HG03558 (cell line): ENCODE measurements at regions not wholly inside any gene's neighbourhood (a gene's known extent, or its start where the extent isn't known, plus 50 kb on each side); places are given as distances from the start of the nearest gene placed in this dataset.

Experiments used
- ATAC-seq: cut with Tn5 transposase; IDR thresholded peaks from one replicate; pipeline ENCODE4 v1.9.1; 2021; ENCODE audit warnings: moderate number of reproducible peaks; ENCODE audit not compliant: unreplicated experiment; ENCODE audit errors: extremely low read depth

DNA sequence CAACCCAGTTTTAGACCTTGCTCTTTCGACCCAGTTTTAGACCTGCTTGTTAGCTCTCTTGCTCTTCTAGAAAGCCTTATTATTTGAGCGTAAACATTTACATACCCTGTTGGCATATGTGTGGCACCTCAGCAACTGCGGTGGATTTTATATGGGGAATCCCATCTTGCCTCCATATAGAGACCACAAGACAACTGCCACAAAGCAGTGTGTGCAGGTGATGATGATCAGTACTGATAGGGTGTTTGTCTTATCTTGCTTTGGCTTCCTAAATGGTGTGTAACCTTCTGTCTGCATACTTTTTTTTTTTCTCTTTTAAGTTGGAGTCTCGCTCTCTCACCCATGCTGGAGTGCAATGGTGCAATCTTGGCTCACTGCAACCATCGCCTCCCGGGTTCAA is 1270.8 kb downstream of the MRPL39 start:
- ATAC-seq: no peak

DNA sequence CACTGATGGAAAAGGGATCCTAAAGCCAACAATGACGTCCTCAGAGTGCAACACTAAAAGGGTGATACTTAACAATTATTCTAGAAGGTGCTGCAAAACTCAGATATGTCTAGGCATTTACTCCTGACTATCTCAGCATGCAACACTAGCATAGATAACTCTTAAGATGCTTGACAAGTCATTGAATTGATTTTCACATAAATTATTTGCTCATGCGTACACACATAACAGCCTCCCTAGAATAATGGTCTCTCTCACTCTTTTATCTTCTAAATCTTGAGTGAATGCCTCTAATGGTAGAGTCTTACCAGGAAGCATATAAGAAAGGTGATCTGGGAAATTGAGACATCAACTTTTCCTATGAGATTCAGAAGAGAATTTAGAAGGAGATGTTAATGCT is 1283.7 kb downstream of the MRPL39 start:
- ATAC-seq: no peak

DNA sequence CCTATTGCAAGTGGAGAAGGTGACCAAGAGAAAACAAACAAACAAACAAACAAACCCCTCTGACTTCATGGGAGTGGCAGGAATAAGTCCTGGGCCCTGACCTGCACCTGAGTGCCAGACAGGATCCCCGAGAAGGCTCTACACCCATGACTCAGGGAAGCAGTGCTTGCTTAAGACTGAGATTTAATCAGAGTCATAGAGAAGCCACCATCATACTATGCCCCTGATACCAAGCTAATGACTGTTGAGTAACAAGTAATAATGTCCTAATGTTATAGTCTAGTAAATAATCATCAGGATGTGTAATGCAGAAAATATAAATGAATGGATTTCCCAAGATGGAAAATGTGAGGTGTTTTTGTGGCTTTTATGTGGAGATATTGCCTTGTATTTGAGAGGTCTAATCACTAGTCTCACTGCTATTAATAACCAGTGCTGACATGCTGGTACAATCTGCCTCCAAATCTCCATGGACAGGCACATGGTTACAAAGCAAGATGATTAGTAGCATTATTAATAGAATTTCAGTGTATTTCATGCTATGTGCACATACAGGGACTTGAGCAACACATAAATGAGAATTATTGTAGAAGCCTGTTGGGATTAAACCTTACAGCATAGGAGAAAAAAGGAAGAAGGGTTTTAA is 1290.9 kb downstream of the MRPL39 start:
- no peak for ATAC-seq

DNA sequence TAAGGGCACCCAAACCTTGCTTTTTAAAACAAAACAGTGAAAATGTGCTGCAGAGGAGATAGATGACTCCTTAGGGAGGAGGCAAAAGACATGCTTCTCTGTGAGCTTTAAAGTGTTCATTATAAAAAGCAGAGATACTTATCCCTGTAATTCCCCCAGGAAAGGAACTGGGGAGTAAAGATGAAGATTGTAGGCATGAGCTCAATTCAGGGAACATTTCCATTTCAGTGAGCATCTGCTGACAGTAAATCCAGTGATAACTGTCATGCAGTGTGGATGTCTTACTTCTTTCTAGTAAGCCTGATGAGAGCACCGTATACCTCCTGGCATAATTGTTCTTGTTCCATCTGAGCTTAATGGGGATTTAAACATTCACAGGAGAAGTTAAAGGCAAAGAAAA is 1296.5 kb downstream of the MRPL39 start:
- no peak for ATAC-seq

DNA sequence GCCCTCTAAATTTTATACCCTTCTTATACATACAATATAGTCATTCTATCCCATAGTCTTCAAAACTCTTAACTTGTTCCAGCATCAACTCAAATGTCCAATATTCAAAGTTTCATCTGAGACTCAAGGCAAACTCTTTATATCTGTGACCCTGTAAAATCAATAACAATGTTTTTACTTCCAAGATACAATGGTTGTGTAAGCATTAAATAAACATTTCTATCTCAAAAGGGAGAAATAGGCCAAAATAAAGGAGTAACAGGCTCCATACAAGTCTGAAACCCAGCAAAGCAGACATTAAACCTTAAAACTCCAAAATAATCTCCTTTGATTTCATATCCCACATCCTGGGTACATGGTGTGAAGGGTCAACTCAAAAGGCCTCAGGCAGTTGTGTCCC is 1299.1 kb downstream of the MRPL39 start:
- ATAC-seq: no peak

DNA sequence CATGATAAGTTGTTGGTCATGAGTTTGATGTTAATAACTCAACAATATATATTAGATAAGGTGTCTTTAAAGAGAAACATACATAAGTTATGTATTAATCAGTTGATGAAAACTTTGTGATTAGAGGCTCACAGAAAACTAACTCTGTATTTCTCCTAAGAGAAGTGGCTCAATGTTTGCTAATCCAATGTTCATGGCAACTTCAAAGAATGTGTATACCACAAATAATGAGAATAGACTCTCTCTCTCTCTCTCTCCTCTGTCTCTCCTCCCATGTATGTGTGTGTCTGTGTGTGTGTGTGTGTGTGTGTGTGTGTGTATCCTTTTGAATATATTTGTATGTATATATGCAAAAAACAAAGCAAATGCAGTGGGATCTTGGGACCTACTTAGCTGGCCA is 1304.9 kb downstream of the MRPL39 start:
- ATAC-seq: no peak

DNA sequence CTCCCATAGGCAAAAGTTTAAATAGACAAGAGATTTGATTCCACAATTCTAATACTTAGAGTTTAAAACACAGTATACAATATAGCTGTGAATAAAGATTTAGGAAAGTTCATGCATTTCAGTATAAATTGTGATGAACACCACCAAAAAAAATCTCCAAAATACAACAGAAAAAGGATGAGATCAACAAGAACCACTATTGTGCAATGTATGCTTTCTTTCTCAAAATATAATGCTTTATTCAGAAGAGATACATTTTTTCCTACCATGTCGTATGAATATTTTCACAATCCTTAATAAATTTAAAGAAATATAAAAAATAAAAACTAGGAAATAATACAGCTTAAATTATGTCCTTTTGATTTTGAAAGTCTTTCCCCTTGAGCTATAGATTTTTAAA is 1309.2 kb downstream of the MRPL39 start:
- no peak for ATAC-seq

DNA sequence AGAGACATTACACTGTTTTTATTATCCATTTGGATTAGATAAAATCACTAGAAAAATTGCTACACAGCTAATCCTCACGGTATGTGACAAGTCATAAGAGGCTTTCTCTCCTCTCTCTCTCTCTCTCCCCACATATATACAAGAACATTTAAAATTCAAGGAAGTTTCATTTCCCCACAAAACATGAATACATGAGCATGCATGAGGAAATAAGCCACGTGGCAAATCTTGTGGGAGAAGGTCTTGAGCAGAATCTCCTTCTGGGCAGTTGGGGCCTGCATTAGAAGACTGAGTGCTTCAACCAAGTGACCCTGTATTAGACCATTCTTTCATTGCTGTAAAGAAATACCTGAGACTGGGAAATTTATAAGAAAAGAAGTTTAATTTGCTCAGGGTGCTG is 1313.1 kb downstream of the MRPL39 start:
- no peak for ATAC-seq

DNA sequence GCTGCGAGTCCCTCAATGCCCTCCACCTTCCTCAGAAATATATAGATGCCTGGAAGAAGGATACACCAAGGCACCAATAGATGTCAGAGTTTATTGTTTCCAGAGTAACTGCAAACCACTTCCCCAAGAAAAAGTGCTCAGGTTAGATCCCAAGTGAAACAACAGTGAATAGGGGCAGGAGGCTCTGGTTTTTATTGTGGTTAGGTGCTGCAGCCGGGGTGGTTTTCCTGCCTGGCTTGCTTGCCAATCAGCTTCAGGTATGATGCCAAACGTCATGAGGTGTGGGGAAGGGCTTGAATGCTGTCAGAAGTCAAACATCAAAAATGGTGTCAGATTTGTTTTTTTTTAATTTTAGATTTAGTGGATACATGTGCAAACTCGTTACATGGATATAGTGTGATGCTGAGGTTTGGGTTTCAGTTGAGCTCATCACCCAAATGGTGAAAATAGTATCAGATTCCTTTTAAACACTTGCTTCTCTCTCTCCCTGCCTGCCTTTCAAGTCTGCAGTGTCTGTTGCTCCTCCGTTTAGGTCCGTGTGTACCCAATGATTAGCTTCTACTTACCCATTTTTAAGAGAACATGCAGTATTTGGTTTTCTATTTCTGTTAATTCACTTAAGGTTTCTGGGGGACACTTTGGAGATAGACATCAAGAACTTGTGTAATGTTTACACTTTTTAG is 1317.0 kb downstream of the MRPL39 start:
- no peak for ATAC-seq

DNA sequence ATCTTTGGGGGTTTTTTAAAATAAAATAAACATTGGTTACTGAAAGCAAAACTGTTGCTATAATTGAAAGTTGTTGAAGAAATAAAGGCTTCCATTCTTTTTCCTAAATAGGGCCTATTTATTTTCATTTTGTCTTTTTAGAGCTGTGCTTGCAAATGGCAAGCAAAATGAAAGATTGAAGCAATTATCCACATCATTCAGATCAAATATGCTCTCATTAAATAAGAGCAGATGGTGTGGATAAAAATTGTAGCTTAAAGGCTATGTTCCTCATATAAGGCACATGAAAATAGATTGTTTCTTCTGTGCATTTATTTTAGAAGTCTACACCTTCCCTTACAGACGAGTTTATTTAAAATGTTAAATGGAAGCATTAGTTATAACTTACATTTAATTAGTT is 1317.7 kb downstream of the MRPL39 start:
- no peak for ATAC-seq

DNA sequence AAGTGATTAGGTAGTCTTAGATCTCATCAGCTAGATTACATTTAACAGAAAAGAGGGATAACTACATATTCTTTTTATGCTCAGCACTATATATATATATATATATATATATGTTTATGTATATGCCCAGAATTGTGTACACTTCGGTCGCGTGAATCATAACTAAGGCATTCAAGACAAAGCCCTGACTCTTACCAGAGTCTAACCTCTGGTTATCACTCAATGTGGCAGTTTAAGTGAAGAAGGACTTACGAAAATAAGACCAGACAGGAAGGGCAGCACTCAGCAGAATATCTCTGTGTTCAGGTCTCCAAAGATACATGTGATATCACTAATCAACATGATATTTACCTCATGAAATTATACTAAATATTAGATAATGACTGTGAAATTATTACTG is 1326.7 kb downstream of the MRPL39 start:
- no peak for ATAC-seq

DNA sequence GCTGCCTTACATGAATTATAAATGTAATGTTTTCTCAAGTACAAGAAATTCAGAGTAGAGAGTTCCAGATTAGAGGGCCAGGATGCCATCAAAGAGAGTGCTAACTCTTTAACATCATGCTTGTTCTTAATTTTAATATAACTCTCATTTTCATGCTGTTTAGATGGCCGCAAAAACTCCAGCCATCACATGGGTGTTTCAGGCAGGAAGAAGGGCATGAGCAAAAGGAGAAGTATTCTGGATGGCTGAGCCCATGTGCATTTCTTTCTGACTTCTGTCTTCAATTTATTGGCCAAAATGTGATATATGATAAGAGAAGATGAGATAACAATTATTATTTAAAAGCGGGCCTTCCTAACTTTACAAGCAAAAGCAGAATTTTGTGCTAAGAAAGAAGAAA is 1328.6 kb downstream of the MRPL39 start:
- ATAC-seq: no peak

DNA sequence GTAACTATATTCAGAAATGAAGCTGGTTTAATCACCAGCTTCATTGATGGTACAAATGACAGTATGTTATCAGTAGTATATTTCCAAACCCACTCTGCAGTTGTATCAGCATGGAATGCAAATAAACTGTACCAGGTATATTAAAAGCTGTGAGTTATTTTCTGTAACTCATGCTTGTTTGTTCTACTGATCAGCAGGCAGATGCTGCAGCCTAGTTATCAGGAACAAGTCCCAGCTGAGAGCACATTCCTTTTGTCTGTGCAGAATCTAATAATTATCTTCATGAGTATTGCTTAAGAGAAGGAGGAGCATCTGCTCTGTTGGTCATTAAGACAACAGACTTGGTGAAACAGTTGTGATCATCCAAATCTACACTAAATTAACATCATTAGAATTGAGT is 1331.1 kb downstream of the MRPL39 start:
- ATAC-seq: no peak

DNA sequence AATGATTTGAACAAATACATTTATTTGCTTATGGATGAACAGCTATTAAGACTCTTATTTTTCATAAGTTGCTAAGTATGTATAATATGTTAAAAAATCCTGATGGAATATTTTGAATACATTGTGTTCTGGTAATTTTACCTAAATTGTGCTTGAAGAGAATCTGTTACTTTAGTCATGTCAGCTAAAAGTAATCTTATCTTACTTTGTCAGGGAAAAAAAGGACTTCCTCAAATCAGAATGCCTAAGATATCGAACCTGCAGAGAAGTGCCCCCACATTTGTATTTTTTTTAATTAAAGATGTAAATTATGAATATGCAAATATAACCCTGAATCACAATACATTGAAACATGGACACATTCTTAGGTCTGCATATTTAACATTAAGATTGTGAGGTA is 1331.7 kb downstream of the MRPL39 start:
- no peak for ATAC-seq

DNA sequence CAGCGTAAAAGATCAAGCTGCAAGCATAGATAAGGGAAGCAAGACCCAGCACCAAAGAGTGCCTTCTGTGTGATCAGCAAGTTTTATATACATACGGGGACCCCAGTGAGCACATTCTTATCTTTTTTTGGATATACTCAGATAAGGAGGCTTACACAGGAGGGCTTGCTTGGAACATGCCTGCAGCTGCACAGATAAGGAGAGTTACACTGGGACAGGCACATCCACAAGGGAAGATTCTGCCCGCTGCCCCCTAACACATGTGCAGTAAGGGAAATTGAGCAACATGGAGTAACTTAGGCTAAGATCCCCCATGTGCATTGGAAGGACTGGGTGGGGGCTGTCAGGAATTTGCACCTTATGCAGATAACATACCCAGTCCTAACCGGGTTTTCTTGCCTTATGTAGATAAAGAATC is 1334.8 kb downstream of the MRPL39 start:
- no peak for ATAC-seq

DNA sequence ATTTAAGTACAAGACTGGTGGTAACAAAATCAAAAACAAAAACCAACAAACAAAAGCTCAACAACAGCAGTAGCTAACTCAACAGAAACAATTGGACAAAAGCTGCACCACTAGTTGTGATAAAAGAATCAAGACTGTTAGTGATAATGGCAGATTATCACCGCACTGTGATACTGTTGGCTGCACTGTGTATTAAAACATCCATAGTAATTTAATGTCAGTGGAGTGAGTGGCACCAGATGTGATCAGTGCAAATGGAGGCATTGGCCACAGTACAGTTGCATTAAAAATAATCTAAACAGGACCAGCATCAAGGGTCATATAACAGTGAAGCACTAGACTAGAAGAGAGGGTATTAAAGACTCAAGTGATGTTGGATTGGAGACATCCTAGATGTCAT is 1341.3 kb downstream of the MRPL39 start:
- no peak for ATAC-seq

DNA sequence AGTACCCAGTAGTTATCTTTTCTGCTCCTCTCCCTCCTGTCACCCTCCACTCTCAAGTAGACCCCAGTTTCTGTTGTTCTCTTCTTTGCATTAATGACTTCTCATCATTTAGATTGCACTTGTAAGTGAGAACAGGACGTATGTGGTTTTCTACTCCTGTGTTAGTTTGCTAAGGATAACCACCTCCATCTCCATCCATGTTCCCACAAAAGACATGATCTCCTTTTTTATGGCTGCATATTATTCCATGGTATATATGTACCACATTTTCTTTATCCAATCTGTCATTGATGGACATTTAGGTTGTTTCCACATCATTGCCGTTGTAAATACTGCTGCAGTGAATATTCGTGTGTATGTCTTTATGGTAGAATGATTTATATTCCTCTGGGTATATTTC is 1346.5 kb downstream of the MRPL39 start:
- no peak for ATAC-seq

DNA sequence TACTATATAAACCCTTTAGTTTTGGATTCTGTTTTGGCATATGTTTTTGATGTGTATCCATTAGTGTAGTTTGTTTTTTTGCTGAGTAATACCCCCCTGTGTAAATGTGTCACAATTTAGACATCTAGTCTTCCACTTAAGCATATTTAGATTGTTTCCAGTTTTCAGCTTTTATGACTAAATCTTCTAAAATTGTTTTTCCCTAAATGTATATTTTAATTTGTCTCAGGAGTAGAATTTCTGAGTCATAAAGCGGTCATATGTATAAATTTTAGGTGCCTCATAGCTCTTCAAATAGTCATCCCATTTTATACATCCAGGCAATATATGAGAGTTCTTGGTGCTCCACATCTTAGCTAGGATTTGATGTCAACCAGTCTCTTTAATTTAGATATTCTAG is 1348.0 kb downstream of the MRPL39 start:
- no peak for ATAC-seq

DNA sequence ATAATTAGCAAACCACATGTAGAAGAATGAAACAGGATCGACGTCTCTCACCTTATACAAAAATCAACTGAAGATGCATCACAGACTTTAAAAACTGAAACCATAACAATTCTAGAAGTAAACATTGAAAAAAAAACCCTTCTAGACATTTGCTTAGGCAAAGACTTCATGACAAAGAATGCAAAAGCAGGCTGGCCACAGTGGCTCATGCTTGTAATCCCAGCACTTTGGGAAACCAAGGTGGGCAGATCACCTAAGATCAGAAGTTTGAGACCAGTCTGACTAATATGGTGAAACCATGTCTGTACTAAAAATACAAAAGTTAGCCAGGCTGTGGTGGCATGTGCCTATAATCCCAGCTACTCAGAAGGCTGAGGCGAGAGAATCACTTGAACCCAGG is 1351.7 kb downstream of the MRPL39 start:
- ATAC-seq: no peak

DNA sequence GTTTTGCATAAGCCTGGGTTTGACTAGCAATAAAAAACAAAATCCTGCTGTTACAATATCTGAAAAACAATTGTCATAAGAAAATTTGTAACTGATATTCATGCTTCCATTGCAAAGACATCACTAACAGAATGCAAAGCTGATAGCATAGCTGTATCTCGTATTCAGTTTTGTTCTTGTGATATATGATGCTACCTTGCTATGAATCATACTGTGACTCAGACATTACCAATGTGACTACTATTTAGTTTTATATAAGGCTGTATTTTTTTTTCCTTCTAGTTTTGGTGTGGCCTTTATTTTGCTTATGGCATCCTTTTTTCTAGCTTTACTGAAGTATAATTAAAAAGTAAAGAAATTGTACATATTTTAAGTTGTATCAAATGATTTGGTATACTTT is 1381.8 kb downstream of the MRPL39 start:
- no peak for ATAC-seq

DNA sequence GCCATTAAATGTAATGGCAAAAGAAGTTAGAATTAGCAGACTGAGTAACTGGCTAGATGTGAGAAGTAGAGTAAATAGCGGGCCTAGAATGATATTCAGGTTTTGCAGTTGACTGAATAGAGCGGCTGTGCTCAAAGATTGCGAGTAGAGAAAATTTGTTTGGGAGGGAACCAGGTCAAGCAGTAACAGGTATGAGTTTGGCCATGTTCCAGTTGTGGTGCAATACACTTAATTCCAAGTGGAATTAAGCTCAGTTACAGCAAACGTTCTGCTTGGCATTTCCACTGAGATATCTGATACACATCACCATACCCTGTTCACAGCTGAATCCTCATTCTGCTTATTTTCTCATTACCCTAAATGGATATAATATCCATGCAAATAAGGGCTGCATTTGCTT is 1382.9 kb downstream of the MRPL39 start:
- no peak for ATAC-seq

DNA sequence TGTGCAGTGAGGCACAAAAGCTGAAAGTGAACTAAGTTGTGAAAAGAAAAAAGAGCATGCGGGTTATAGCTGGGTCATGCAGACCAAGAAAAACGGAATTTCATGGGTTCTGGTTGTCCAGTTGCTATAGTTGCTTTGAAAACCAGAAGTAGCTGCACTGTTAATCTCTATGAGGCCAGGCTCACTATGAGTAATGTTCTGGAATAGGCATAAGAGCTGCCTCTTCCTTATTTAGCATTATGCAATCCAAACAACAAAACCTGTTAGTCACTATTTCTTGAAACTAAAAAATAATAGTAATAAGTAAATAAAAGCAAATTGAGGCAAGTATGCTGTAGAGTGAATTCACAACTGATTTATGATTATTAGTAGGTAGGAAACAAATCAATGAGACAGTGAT is 1383.7 kb downstream of the MRPL39 start:
- no peak for ATAC-seq
